K562 (cell line): ENCODE measurements at regions not wholly inside any gene's neighbourhood (a gene's known extent, or its start where the extent isn't known, plus 50 kb on each side); places are given as distances from the start of the nearest gene placed in this dataset.

Experiments
- ATAC-seq: fragments of 200-7000 bp; cut with Tn5 transposase; 3 replicates; pipeline ENCODE4 v1.9.1; 2020; ENCODE audit warnings: moderate library complexity
- BruUV-seq: library from RNA; stranded (reverse); fragments of 400-500 nt; replicated peaks from 2 replicates; lab custom pipeline; 2021; lab: Mats Ljungman, UMichigan
- CTCF ChIA-PET: fragments of 300-600 bp; formaldehyde crosslinking; extraction: SDS; loops from one replicate; lab custom pipeline; 2021; ENCODE audit warnings: low intra/inter-chr PET ratio; lab: Yijun Ruan, JAX
- POLR2A ChIA-PET: fragments of 300-600, 350-650 bp; sonication (Branson Sonifier 250); formaldehyde crosslinking; extraction: SDS; loops from one replicate; lab custom pipeline; 2021; ENCODE audit warnings: antibody characterized with exemption, inconsistent platforms; lab: Yijun Ruan, JAX
- DNase-seq, 4 experiments: peaks; one replicate each; pipeline versions ENCODE4 v3.0.0 to v3.0.0-alpha.2; 2011 to 2018; ENCODE audit warnings: low spot score in 3 of 4, mixed read lengths in 3 of 4; ENCODE audit errors: extremely low read depth in 1 of 4
- FAIRE-seq: peaks from 2 replicates; lab custom pipeline; 2011; peaks lifted over from hg19 to GRCh38; lab: Jason Lieb, UNC
- H2AFZ ChIP-seq: 2 replicates; pipeline ENCODE4 v1.6.0; 2011; ENCODE audit warnings: low read depth, low read length, control low read depth, inconsistent platforms
- H3K27ac ChIP-seq: fragments of 200-600 bp; 3 replicates; pipeline ENCODE4 v1.8.0; 2011; ENCODE audit warnings: low read depth, mild to moderate bottlenecking, control low read depth, inconsistent platforms, low read length, moderate library complexity, mixed read lengths; ENCODE audit errors: extremely low read depth
- H3K27me3 ChIP-seq, 2 experiments: fragments of 300-600 bp in 1 of 2; 2 replicates in 1 of 2; 3 replicates in 1 of 2; pipeline versions ENCODE4 v1.6.0 to v1.8.0; 2011; ENCODE audit warnings: inconsistent platforms in 2 of 2, low read length in 2 of 2, mild to moderate bottlenecking in 1 of 2, mixed read lengths in 1 of 2, moderate library complexity in 1 of 2; ENCODE audit not compliant: control insufficient read depth in 2 of 2, insufficient read depth in 2 of 2
- H3K36me3 ChIP-seq: fragments of 300-600 bp; 3 replicates; pipeline ENCODE4 v1.8.0; 2011; ENCODE audit warnings: mild to moderate bottlenecking, low read length, inconsistent platforms; ENCODE audit not compliant: control insufficient read depth, insufficient read depth
- H3K4me1 ChIP-seq, 2 experiments: fragments of 200-600 bp in 1 of 2; replicated peaks in 1 of 2; 2 replicates in 1 of 2; 3 replicates in 1 of 2; pipeline versions ENCODE4 v1.5.1 to v1.8.0; 2011; ENCODE audit warnings: inconsistent platforms in 2 of 2, low read length in 2 of 2, mild to moderate bottlenecking in 1 of 2, mixed read lengths in 1 of 2, moderate library complexity in 1 of 2; ENCODE audit not compliant: control insufficient read depth in 2 of 2, insufficient read depth in 2 of 2
- H3K4me2 ChIP-seq: 2 replicates; pipeline ENCODE4 v1.6.1; 2011; ENCODE audit warnings: low read length, control low read depth, inconsistent platforms, mixed read lengths; ENCODE audit not compliant: insufficient read depth
- H3K4me3 ChIP-seq: fragments of 200-600 bp; sonication (generic), shearing (Covaris generic); 2 replicates; pipeline ENCODE4 v1.5.1; 2016; ENCODE audit warnings: control low read depth, inconsistent platforms
- H3K79me2 ChIP-seq: fragments of 200-600 bp; 3 replicates; pipeline ENCODE4 v1.8.0; 2011; ENCODE audit warnings: low read length, inconsistent platforms; ENCODE audit not compliant: control insufficient read depth, insufficient read depth
- H3K9ac ChIP-seq, 2 experiments: 2 replicates each; pipeline versions ENCODE4 v1.6.0 to v1.6.1; 2011; ENCODE audit warnings: low read depth in 2 of 2, low read length in 2 of 2, control low read depth in 1 of 2, inconsistent platforms in 1 of 2, mild to moderate bottlenecking in 1 of 2, mixed read lengths in 1 of 2; ENCODE audit not compliant: insufficient read depth in 1 of 2
- H3K9me1 ChIP-seq: one replicate; pipeline ENCODE4 v1.6.0; 2011; ENCODE audit warnings: inconsistent platforms, mild to moderate bottlenecking, low read length, moderate library complexity; ENCODE audit not compliant: control insufficient read depth, insufficient read depth
- H3K9me3 ChIP-seq: replicated peaks from 2 replicates; pipeline ENCODE4 v1.5.1; 2011; ENCODE audit warnings: low read depth, low read length, inconsistent platforms; ENCODE audit not compliant: control insufficient read depth, insufficient read depth
- H4K20me1 ChIP-seq: replicated peaks from 2 replicates; pipeline ENCODE4 v1.6.1; 2011; ENCODE audit warnings: low read length, inconsistent platforms, mixed read lengths; ENCODE audit not compliant: control insufficient read depth, insufficient read depth
- ARID3A ChIP-seq: IDR thresholded peaks from 2 replicates; pipeline ENCODE4 v1.6.1; 2012; ENCODE audit warnings: low read depth, low read length, improper control_type of control experiment, borderline replicate concordance
- BCL6 ChIP-seq: fragments of 250-450 bp; sonication (Bioruptor Pico); IDR thresholded peaks from 2 replicates; pipeline ENCODE4 v1.4.0; 2020
- BRF1 ChIP-seq: IDR thresholded peaks from 3 replicates; pipeline ENCODE4 v1.6.1; 2011; ENCODE audit warnings: borderline replicate concordance, mild to moderate bottlenecking; ENCODE audit not compliant: insufficient read length; ENCODE audit errors: extremely low read depth
- ILF3 ChIP-seq: fragments of 450-650 bp; IDR thresholded peaks from 2 replicates; pipeline ENCODE4 v1.6.1; 2018; ENCODE audit warnings: antibody characterized with exemption, mild to moderate bottlenecking, moderate library complexity, borderline replicate concordance
- JUN ChIP-seq, 2 experiments: sonication (generic) in 1 of 2; formaldehyde crosslinking in 1 of 2; IDR thresholded peaks; 2 replicates each; pipeline versions ENCODE4 v1.6.1 to v1.8.0; 2012 to 2022; ENCODE audit warnings: borderline replicate concordance in 2 of 2, mild to moderate bottlenecking in 2 of 2, improper control_type of control experiment in 1 of 2, low read depth in 1 of 2, low read length in 1 of 2, missing genetic modification reagents in 1 of 2
- KAT7 ChIP-seq: sonication (generic); formaldehyde crosslinking; IDR thresholded peaks from 2 replicates; pipeline ENCODE4 v1.8.0; 2022; ENCODE audit warnings: missing genetic modification reagents, mild to moderate bottlenecking, borderline replicate concordance
- MITF ChIP-seq: IDR thresholded peaks from 2 replicates; pipeline ENCODE4 v1.6.1; 2014; ENCODE audit warnings: antibody characterized with exemption
- NFYB ChIP-seq: IDR thresholded peaks from 2 replicates; pipeline ENCODE4 v1.6.1; 2011; ENCODE audit warnings: mild to moderate bottlenecking, moderate library complexity; ENCODE audit not compliant: insufficient read length; ENCODE audit errors: extremely low read depth
- NR2C1 ChIP-seq, 2 experiments: fragments of 450-650 bp; IDR thresholded peaks; 2 replicates each; pipeline ENCODE4 v1.6.1; 2017; ENCODE audit warnings: mild to moderate bottlenecking in 2 of 2, antibody characterized with exemption in 1 of 2, inconsistent platforms in 1 of 2, missing compliant biosample characterization in 1 of 2, missing genetic modification characterization in 1 of 2
- RBM22 ChIP-seq: fragments of 200-400 bp; formaldehyde crosslinking; IDR thresholded peaks from 2 replicates; pipeline ENCODE4 v1.6.1; 2018; ENCODE audit warnings: low read length, low read depth; ENCODE audit not compliant: poor library complexity, severe bottlenecking
- UBTF ChIP-seq, 2 experiments: IDR thresholded peaks; 2 replicates each; pipeline ENCODE4 v1.6.1; 2012; ENCODE audit warnings: improper control_type of control experiment in 2 of 2, low read depth in 2 of 2, low read length in 2 of 2, borderline replicate concordance in 1 of 2
- ZNF324 ChIP-seq: fragments of 250-450 bp; sonication (Bioruptor Pico); IDR thresholded peaks from 2 replicates; pipeline ENCODE4 v1.4.0; 2020; ENCODE audit warnings: mild to moderate bottlenecking
- WGBS: fragments of 100-300 bp; shearing (Covaris generic); methylation state at CpG from one replicate; pipeline ENCODE4 v1.1.6; 2016; ENCODE audit warnings: low coverage, mixed read lengths; ENCODE audit not compliant: insufficient coverage; ENCODE audit errors: missing lambda C conversion rate; 5-methylcytosine and 5-hydroxymethylcytosine counted together
- in situ Hi-C: fragments of 300-500 bp; cut with MboI; formaldehyde crosslinking; loops from 4 replicates; pipeline ENCODE4 v1.15.0; 2018; ENCODE audit warnings: inconsistent platforms, mixed read lengths
- intact Hi-C: fragments of 100-400 bp; cut with micrococcal nuclease; formaldehyde crosslinking; loops from 2 replicates; pipeline ENCODE4 v1.14.2; 2022

GRCh38 chr15:99443056-99443756, 122.6 kb upstream of the MEF2A start:
- H3K27me3 ChIP-seq = peaks cover 27 to 80% of the 10 kb centered on the region in 2 experiments
- no peaks in the 10 kb centered on the region for H3K36me3 ChIP-seq
- no peaks in the 10 kb centered on the region for H3K79me2 ChIP-seq
- H3K4me1 ChIP-seq = peaks cover 0 to 11% of the 10 kb centered on the region in 2 experiments; a peak in 2 of 5 replicates
- H3K9me3 ChIP-seq = no peaks in the 10 kb centered on the region
- H2AFZ ChIP-seq = no peak overlapping the region
- H3K4me3 ChIP-seq = no peak overlapping the region
- no peak overlapping the region for H3K27ac ChIP-seq
- H4K20me1 ChIP-seq = peaks cover 6% of the 10 kb centered on the region; the same call in 1 of the 2 replicates
- ATAC-seq = no peak
- no TSS peak for BruUV-seq
- WGBS = under 1% methylated on average over 9 of the region's 10 CpGs
- H3K9ac ChIP-seq = no peak overlapping the region
- no peaks in the 10 kb centered on the region for H3K9me1 ChIP-seq
- no peak overlapping the region for H3K4me2 ChIP-seq
- POLR2A ChIA-PET = interaction anchor here (0.6 kb wide), 1 partner anchor 257 kb away, joined by 3 read pairs; no protein-coding TSS in a partner anchor
- CTCF ChIA-PET = no interaction called here
- in situ Hi-C loops (no loop called here), intact Hi-C loops (no loop called here)
- no peak for FAIRE-seq
- DNase-seq = no peak
- no peak for TF ChIP-seq UBTF (IDR thresholded peaks at IDR 0.05; ENCODE audit: borderline replicate concordance in 1 of 2, low read depth in 2 of 2, low read length in 2 of 2)
- no peak for TF ChIP-seq ARID3A
- no peak for TF ChIP-seq MITF
- TF ChIP-seq JUN (IDR thresholded peaks at IDR 0.05; ENCODE audit: borderline replicate concordance, low read depth, low read length) = no peak
- no peak for TF ChIP-seq JUN (CRISPR knock-in tag; IDR thresholded peaks at IDR 0.05; ENCODE audit: borderline replicate concordance)
- TF ChIP-seq NFYB = no peak
- TF ChIP-seq RBM22 = no peak
- TF ChIP-seq NR2C1 (IDR thresholded peaks at IDR 0.05) = no peak
- no peak for TF ChIP-seq NR2C1 (tag; IDR thresholded peaks at IDR 0.05)
- TF ChIP-seq ZNF324 = no peak
- no peak for TF ChIP-seq BRF1
- no peak for TF ChIP-seq BCL6 (CRISPR knock-in tag)
- no peak for TF ChIP-seq ILF3
- no peak for TF ChIP-seq KAT7 (CRISPR knock-in tag)
